Activated T-helper 1 cell treated with anti-CD3 and anti-CD28 coated beads, Interleukin-12 subunit alpha, Interleukin-12 subunit beta, Interleukin-2, Interleukin-4 antibody, amounts not matched to agents 30 ng/mL and 10 ng/mL and 1 ng/mL, durations not matched to agents 14 hours and 24 hours and 36 hours (primary cell): ENCODE measurements at regions not wholly inside any gene's neighbourhood (a gene's known extent, or its start where the extent isn't known, plus 50 kb on each side); places are given as distances from the start of the nearest gene placed in this dataset.

ENCODE experiments used
- DNase-seq: peaks from one replicate; pipeline ENCODE4 v3.0.0; 2021; ENCODE audit warnings: low spot score
- H3K27ac Mint-ChIP-seq: one replicate; pipeline ENCODE4 v1.8.0; 2021; ENCODE audit warnings: mild to moderate bottlenecking, mixed read lengths
- H3K27me3 Mint-ChIP-seq: one replicate; pipeline ENCODE4 v1.8.0; 2022; ENCODE audit warnings: mild to moderate bottlenecking, moderate library complexity, mixed read lengths; ENCODE audit not compliant: insufficient read depth
- H3K36me3 Mint-ChIP-seq: one replicate; pipeline ENCODE4 v1.8.0; 2021; ENCODE audit warnings: low read depth, mixed read lengths
- H3K4me1 Mint-ChIP-seq: one replicate; pipeline ENCODE4 v1.8.0; 2021; ENCODE audit warnings: low read depth, mixed read lengths
- H3K4me3 Mint-ChIP-seq: one replicate; pipeline ENCODE4 v1.8.0; 2021; ENCODE audit warnings: mild to moderate bottlenecking, moderate library complexity, mixed read lengths
- H3K9me3 Mint-ChIP-seq: one replicate; pipeline ENCODE4 v1.8.0; 2021; ENCODE audit warnings: mixed read lengths
- intact Hi-C: fragments of 100-400 bp; cut with micrococcal nuclease; formaldehyde crosslinking; loops from one replicate; pipeline ENCODE4 v1.15.1; 2024

GRCh38 chr1:218965821-218966220 lies 207.9 kb upstream of the LYPLAL1 start:
- intact Hi-C loops: no loop called here
- no peaks in the 10 kb centered on the region for H3K27me3 Mint-ChIP-seq
- no peaks in the 10 kb centered on the region for H3K9me3 Mint-ChIP-seq
- H3K27ac Mint-ChIP-seq: no peak overlapping the region
- H3K4me3 Mint-ChIP-seq: no peak overlapping the region
- no peak for DNase-seq
- no peaks in the 10 kb centered on the region for H3K4me1 Mint-ChIP-seq
- no peaks in the 10 kb centered on the region for H3K36me3 Mint-ChIP-seq

DNA sequence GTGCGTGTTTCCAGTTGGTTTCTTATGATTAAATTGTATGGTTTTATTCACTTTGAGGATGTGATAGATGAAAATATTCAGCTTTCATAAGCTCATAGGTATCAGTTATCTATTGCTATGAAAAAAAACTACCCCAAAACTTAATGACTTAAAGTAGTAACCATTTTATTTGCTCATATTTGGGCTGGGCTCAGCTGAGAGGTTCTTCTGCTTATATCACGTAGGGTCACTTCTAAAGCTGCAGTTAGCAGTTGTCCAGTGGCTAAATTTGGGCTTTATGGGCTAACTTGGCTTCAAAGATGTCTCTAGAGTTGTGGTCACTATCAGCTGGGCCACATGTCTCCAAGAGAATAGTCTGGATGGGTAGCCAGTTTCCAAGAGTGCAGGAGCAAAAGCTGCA lies 206.4 kb upstream of the LYPLAL1 start:
- Mint-ChIP-seq H3K4me1 (no peaks in the 10 kb centered on the region), H3K9me3 (no peaks in the 10 kb centered on the region), H3K27me3 (no peaks in the 10 kb centered on the region), H3K36me3 (no peaks in the 10 kb centered on the region), H3K27ac (no peak overlapping the region), H3K4me3 (no peak overlapping the region)
- no peak for DNase-seq
- intact Hi-C loops: no loop called here

GRCh38 chr1:218967836-218968235 lies 205.8 kb upstream of the LYPLAL1 start:
- H3K36me3 Mint-ChIP-seq: no peaks in the 10 kb centered on the region
- intact Hi-C loops: no loop called here
- H3K4me3 Mint-ChIP-seq: no peak overlapping the region
- no peaks in the 10 kb centered on the region for H3K27me3 Mint-ChIP-seq
- no peak overlapping the region for H3K27ac Mint-ChIP-seq
- no peak for DNase-seq
- no peaks in the 10 kb centered on the region for H3K4me1 Mint-ChIP-seq
- H3K9me3 Mint-ChIP-seq: no peaks in the 10 kb centered on the region

DNA sequence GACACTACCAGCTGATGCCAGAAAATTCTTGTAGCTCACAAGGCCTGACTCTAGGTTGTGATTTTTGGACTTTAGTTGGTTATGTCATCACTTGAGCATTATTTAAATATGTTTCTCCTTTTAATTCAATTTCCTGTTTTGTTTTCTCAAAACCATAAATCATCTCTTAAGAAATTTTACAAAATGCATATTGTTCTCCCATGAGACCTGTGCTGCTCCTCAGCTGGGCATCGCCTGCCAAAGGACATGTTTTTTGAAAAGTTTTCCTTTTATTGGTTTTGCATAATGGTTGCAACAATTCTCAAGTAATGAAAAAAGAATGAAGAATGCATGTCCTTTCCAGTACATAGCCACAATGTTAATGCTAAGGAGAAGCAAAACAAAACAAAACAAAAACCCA lies 204.7 kb upstream of the LYPLAL1 start:
- intact Hi-C loops: no loop called here
- Mint-ChIP-seq H3K9me3 (no peaks in the 10 kb centered on the region), H3K27ac (no peak overlapping the region), H3K36me3 (no peaks in the 10 kb centered on the region), H3K27me3 (no peaks in the 10 kb centered on the region), H3K4me3 (no peak overlapping the region), H3K4me1 (no peaks in the 10 kb centered on the region)
- no peak for DNase-seq

- Mint-ChIP-seq H3K4me3 (no peak overlapping the region), H3K36me3 (no peaks in the 10 kb centered on the region), H3K27ac (no peak overlapping the region), H3K27me3 (no peaks in the 10 kb centered on the region), H3K9me3 (no peaks in the 10 kb centered on the region), H3K4me1 (no peaks in the 10 kb centered on the region)
- no peak for DNase-seq
- intact Hi-C loops: no loop called here
Observed at GRCh38 chr1:218970397-218970990, 203.2 kb upstream of the LYPLAL1 start.

DNA sequence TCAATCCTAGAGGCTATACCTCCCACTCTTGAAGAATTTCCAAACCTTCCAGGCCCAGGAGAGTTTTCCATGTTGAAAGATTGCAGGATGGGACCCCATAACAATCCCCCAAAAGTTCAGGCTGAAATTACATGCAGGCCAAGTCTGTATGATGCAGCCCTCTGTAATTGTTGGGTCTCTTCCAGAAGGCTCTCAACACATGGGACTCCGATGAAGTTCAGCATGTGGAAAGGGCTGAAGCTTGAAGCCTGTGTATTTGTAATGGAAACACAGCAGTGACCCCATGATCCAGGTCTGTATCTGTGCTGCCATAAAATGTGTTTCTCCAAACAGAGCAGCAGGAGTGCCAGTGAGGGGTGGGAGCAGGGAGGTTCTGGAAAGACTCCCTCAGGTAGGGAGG lies 202.5 kb upstream of the LYPLAL1 start:
- intact Hi-C loops: no loop called here
- Mint-ChIP-seq H3K36me3 (no peaks in the 10 kb centered on the region), H3K4me1 (no peaks in the 10 kb centered on the region), H3K27me3 (no peaks in the 10 kb centered on the region), H3K27ac (no peak overlapping the region), H3K9me3 (no peaks in the 10 kb centered on the region), H3K4me3 (no peak overlapping the region)
- no peak for DNase-seq

DNA sequence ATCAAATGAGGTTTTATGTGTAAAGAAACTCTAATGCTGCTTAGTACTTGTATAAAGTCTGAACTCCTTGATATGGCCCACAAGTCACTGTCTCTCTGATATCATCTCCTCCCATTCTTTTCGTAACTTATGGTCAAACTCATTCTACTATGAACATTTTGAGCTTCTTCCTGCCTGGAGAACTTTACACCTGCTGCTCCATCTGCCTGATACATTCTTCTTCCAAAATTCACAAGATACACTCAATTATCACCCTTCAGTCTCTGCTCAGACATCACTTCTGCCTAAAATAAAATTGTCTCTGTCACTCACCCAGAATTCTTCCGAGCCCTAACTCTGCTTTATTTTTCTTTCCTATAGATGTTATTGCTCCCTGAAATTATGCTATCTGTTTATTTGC lies 192.8 kb upstream of the LYPLAL1 start:
- Mint-ChIP-seq H3K9me3 (no peaks in the 10 kb centered on the region), H3K4me1 (no peaks in the 10 kb centered on the region), H3K36me3 (no peaks in the 10 kb centered on the region), H3K4me3 (no peak overlapping the region), H3K27me3 (no peaks in the 10 kb centered on the region), H3K27ac (no peak overlapping the region)
- DNase-seq: no peak
- intact Hi-C loops: no loop called here

DNA sequence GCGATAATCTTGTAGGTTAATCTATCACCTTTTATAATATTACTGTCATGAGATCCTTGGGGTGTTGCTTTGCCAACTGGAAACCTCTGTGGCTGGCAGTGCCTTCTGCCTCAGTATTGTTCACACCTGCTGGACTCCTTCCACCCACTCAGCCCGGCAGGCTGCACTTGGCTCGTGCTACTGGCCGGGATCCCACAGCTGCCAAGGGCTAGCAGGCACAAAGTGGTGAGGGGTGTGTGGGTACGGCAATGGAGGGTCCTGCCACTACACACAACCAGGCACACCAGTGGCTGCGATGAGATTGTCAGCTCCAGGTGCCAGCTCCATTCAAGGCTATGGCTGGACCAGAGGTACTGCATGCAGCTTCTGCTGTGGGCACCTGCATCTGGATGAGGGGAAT lies 191.2 kb upstream of the LYPLAL1 start:
- DNase-seq: no peak
- intact Hi-C loops: no loop called here
- Mint-ChIP-seq H3K4me1 (no peaks in the 10 kb centered on the region), H3K27ac (no peak overlapping the region), H3K36me3 (no peaks in the 10 kb centered on the region), H3K9me3 (no peaks in the 10 kb centered on the region), H3K27me3 (no peaks in the 10 kb centered on the region), H3K4me3 (no peak overlapping the region)

DNA sequence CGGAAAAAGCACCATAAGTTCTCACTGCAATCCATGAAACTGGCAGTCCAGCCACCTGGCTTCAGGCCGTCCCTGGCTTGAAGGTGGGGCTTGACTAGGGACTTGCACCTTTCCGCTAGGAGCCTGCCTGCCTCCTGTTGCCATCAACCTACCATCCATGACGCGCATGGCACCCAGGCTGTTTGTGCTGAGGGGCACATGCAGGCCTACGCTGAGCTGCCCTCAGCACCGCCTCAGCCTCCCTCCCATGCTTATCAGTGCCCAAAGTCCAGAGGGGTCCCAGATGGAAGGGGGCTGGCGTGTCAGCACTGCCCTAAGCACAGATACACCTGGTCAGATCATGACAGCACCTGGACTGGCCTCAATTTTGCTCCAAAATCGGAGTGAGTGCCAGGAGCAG lies 190.2 kb upstream of the LYPLAL1 start:
- H3K27me3 Mint-ChIP-seq: no peaks in the 10 kb centered on the region
- H3K27ac Mint-ChIP-seq: no peak overlapping the region
- H3K4me1 Mint-ChIP-seq: no peaks in the 10 kb centered on the region
- no peak overlapping the region for H3K4me3 Mint-ChIP-seq
- H3K9me3 Mint-ChIP-seq: no peaks in the 10 kb centered on the region
- intact Hi-C loops: no loop called here
- no peak for DNase-seq
- H3K36me3 Mint-ChIP-seq: no peaks in the 10 kb centered on the region

DNA sequence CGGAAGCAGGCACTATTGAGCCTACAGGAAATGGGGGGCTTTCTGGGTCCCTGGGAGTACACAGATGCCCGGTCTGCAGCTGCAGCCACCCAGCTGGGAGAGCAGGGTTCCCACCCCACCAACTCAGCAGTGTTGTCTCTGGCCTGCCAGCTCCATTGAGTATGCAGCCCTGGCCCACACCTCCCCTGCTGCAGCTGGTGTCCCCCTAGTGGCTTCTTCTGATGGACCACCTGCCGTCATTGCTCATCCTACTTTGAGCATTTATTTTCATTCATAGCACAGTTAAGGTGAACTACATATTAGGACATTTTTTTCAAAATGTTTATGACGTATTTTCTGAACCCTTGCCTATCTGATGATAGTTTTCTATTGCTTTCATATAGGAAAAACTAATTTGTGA lies 189.8 kb upstream of the LYPLAL1 start:
- Mint-ChIP-seq H3K27ac (no peak overlapping the region), H3K4me3 (no peak overlapping the region), H3K27me3 (no peaks in the 10 kb centered on the region), H3K4me1 (no peaks in the 10 kb centered on the region), H3K9me3 (no peaks in the 10 kb centered on the region), H3K36me3 (no peaks in the 10 kb centered on the region)
- no peak for DNase-seq
- intact Hi-C loops: no loop called here

- Mint-ChIP-seq H3K4me1 (no peaks in the 10 kb centered on the region), H3K4me3 (no peak overlapping the region), H3K36me3 (no peaks in the 10 kb centered on the region), H3K27ac (no peak overlapping the region), H3K9me3 (no peaks in the 10 kb centered on the region), H3K27me3 (no peaks in the 10 kb centered on the region)
- no peak for DNase-seq
- intact Hi-C loops: no loop called here
Observed at GRCh38 chr1:218985424-218985984, 188.2 kb upstream of the LYPLAL1 start.

- no peaks in the 10 kb centered on the region for H3K9me3 Mint-ChIP-seq
- H3K27ac Mint-ChIP-seq: no peak overlapping the region
- H3K36me3 Mint-ChIP-seq: no peaks in the 10 kb centered on the region
- no peak overlapping the region for H3K4me3 Mint-ChIP-seq
- no peaks in the 10 kb centered on the region for H3K4me1 Mint-ChIP-seq
- no peaks in the 10 kb centered on the region for H3K27me3 Mint-ChIP-seq
- no peak for DNase-seq
- intact Hi-C loops: no loop called here
Observed at GRCh38 chr1:218986816-218987215, 186.9 kb upstream of the LYPLAL1 start.

DNA sequence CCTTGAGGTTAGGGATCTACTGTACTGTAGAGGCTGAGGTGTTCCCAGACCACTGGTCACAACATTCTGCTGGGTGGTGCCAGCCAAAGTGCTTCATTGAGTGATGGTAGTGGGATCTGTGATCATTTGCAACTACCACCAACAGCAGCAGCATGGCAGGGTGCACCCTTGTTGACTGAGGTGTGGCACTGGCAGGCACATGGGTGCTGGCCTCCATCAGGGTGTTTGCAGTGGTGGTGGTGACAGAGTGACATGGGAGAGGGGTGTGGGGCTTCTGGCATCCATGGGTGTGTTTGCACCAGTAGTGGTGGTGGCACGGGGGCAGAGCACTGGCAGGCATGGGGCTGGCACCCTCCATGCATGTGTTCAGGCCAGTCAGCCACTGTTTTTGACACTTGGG lies 183.7 kb upstream of the LYPLAL1 start:
- no peaks in the 10 kb centered on the region for H3K36me3 Mint-ChIP-seq
- no peak overlapping the region for H3K4me3 Mint-ChIP-seq
- H3K4me1 Mint-ChIP-seq: no peaks in the 10 kb centered on the region
- no peak overlapping the region for H3K27ac Mint-ChIP-seq
- no peaks in the 10 kb centered on the region for H3K27me3 Mint-ChIP-seq
- DNase-seq: no peak
- intact Hi-C loops: no loop called here
- H3K9me3 Mint-ChIP-seq: no peaks in the 10 kb centered on the region

DNA sequence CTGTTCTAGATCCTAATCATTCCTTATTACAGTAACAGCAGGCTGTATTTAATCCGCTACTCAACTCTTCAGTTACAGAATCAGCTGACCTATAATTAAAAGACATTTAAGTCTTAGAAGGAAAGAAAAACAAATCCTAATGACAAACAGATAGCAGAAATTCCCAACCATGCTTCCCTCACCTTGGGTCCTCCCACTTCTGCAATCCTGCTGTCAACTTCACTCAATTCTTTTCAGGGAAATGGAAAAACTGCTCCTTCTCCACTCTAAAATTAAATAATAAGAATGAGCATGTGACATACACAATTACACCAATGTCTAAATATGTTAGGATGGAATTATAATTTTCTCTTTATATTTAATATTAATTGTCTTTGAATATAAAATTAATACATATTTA lies 182.6 kb upstream of the LYPLAL1 start:
- H3K27ac Mint-ChIP-seq: no peak overlapping the region
- H3K9me3 Mint-ChIP-seq: no peaks in the 10 kb centered on the region
- no peaks in the 10 kb centered on the region for H3K27me3 Mint-ChIP-seq
- no peak for DNase-seq
- H3K4me1 Mint-ChIP-seq: no peaks in the 10 kb centered on the region
- H3K4me3 Mint-ChIP-seq: no peak overlapping the region
- H3K36me3 Mint-ChIP-seq: no peaks in the 10 kb centered on the region
- intact Hi-C loops: no loop called here
